ENCODE measurements at regions not wholly inside any gene's neighbourhood (a gene's known extent, or its start where the extent isn't known, plus 50 kb on each side); places are given as distances from the start of the nearest gene placed in this dataset.

DNA sequence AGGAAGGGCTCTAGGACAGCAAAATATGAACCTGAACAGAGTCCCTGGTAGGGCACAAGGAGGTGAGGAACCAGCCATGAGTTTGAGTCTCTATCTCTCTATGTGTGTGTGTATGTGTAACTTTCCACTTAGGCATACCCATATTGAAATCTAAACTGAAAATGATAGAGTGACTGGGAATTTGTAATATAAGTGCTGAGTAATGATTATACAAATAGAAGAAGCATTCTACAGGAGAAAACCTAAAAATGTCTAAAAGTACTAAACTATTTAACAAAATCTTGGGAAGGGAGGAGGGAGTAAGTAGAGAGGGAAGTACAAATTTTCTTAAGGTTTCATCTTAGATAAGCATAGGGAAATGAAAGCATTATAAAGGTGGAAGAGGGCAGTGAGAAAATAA is 97.1 kb upstream of the ZC3H12C start:
- DNase-seq (ENCODE audit: low read depth in 4 of 4, low spot score in 3 of 4) = no peak

DNA sequence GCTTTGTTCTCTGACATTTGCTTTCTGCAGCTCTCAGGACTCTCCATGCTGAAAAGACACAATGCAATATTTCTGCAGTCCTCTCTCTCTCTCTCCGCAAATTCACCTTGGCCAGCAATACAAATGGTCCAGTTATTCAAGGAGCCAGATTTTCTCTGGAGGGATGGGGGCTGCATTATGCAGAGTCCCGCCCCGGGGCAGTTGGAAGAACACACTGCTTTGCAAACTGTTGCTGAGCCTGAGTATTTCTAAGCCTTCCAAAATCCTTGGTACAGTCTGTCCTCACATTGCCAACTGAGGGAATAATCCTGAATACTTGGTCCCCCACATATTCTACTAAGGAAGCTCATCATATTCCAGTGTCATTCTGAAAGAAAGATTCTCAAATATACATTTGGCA is 94.3 kb upstream of the ZC3H12C start:
- DNase-seq (ENCODE audit: low read depth in 4 of 4, low spot score in 3 of 4) = no peak

DNA sequence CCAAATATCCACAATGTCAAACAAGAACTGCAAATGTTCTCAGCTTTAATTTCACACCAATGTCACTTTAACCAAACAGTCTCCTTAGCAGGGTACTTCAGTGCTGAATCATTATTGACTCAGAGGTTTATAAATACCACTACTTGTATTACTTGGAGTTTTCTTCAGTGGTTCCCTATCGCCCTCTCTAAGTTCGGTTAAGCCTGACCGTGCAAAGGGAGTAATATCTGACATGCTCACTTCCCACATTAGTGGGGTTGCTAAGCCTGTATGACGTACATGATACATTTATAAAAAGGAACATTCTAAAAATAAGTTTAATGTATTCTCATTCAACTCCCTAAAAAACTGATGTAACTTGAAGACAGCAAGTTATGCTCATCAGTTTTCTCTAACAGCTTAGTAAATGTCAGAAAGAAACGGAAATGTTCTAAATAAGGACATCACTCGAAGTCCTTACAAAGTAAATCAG is 93.1 kb upstream of the ZC3H12C start:
- DNase-seq (ENCODE audit: low read depth in 4 of 4, low spot score in 3 of 4) = no peak

DNA sequence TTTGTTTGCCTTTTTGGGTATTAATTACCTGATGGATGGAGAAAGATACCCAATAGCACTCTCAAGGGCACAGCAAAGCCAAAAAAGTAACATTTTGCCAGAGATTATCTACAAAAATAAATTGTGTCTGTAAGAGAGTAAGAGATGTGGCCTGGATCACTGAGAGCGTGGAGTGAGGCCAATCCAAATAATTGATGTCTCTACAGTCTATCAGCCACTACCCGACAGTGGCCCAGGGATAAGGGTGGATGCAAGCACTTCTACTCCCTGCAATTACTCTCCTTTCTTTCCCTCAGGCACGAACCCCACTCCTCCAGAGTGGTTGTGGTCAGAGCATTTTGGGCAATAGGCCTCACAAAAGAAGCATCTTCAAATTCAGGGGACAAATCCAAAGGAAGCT is 92.3 kb upstream of the ZC3H12C start:
- DNase-seq (ENCODE audit: low read depth in 4 of 4, low spot score in 3 of 4) = no peak

DNA sequence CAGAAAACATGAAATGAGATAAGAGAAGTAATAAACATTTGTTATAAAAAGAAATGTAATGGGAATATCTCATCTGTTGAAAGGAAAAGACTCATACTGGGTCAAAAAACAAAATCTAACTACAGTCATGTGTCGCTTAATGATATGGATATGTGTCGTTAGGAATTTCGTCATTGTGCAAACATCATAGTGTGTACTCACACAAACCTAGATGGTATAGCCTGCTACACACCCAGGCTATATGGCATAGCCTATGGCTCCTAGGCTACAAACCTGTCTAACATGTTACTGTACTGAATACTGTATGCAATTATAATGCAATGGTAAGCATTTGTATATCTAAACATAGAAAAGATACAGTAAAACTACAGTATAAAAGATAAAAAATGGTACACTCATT is 89.8 kb upstream of the ZC3H12C start:
- no peak for DNase-seq (ENCODE audit: low read depth in 4 of 4, low spot score in 3 of 4)

DNA sequence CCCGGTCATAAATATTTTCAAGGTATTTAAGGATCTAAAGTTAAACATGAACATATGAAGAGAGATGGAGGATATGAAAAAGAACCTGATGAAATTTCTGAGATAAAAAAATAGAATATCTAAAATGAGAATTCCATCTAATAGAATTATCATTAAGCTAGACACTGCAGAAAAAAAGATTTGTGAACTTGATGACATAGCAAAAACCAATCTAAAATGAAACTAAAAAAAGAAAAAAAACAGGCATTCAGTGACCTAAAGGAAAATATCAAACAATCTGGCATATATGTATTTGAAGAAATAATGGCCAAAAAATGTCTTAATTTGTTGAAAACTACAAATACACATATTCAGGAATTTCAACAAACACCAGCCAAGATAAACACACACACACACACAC is 81.6 kb upstream of the ZC3H12C start:
- DNase-seq (ENCODE audit: low read depth in 4 of 4, low spot score in 3 of 4) = no peak

DNA sequence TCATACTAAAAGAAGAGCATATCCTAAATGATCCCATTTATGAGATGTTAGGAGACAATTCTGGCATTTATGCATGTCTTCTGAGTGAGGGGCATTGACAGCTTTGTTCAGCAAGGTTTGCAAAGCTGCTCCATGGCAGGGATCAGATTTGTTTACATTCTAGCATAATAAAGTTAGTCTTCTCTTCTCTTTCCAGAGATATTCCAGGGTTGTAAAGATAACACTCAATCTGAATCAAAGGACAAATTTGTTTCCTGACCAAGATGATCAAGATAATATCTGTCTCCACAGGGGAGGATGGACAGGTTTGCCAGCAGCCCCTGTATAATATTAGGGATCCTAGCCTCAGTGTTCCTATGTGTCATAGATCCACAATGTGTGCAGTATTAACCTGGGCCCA is 77.5 kb upstream of the ZC3H12C start:
- DNase-seq (ENCODE audit: low read depth in 4 of 4, low spot score in 3 of 4) = no peak

DNA sequence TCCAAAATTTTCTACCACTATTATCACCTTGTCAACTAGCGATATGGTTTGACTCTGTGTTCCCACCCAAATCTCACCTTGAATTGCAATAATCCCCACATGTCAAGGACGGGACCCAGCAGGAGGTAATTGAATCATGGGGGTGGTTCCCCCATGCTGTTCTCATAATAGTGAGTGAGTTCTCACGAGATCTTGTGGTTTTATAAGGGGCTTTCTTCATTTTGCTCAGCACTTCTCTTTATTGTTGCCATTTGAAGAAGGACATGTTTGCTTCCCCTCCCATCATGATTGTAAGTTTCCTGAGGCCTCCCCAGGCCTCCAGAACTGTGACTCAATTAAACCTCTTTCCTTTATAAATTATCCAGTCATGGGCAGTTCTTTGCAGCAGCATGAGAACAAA is 73.5 kb upstream of the ZC3H12C start:
- DNase-seq (ENCODE audit: low read depth in 4 of 4, low spot score in 3 of 4) = no peak

DNA sequence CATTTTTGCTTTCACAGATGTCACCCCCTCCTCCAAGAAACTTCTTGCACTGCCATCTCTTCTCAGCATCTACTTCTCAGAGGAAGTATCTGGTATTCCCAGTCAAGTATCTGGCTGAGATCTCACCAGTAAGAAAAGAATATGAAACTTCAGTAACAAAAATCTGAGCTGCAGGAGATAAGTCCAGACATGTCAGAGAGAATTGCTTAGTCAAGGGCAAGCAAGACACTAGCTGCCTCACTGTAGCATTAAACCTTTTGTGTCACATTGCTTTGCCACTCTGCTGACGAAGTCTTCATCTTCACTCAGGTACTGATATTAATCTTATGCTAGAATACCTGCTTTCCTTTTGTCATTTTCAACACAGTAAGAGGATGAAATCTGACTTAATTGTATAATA is 70.6 kb upstream of the ZC3H12C start:
- no peak for DNase-seq (ENCODE audit: low read depth in 4 of 4, low spot score in 3 of 4)

DNA sequence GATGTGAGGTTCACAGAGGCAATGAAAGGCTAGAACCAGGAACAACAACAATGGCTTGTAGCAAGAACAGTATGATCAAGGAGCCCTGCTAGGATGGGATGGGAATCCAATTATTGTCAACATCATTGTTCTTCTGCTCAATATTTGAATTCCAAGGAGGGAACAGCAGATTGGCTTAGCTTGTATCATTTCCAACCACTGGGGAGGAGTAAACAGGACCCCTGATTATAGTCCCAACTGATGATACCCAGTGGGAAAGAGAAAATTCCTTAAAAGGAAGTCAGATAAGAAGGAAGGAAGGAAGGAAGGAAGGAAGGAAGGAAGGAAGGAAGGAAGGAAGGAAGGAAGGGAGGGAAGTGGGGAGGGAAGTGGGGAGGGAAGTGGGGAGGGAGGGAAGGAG is 69.5 kb upstream of the ZC3H12C start:
- DNase-seq (ENCODE audit: low read depth in 4 of 4, low spot score in 3 of 4) = no peak

DNA sequence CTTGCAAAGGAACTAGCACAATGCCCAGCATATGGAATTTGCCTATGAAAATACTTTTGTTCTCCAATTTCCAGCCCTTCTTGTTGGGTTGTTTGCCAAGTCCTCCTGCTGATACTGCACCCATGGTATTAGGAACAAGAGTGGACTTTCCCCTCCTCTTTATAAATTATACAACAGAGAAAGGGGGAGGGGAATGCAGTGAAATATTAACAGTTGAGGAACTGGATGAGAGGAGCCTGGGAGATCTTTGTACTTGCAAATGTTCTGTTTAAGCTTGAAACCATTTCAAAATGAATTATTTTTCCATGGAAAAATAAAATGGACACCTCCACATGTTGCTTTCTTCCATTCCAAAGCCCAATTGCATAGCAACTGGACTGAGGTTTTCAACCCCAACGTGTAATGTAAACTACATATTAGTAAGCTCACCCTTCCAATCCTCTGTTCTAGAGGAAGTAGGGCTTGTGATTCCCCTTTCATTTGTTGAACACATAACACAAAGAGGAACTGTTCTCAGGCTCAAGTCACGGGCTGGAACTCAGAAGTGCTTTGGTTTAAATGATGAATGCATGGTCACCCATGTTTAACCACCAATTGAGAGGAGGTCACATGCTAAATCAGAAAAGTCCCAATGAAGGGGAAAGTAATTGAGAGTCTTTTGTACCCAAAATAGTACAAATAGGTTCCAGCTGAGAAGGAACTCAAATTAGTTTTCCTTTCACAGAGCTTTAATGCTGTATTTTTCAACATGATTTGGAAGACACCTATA is 66.2 kb upstream of the ZC3H12C start:
- DNase-seq (ENCODE audit: low read depth in 4 of 4, low spot score in 3 of 4) = no peak

DNA sequence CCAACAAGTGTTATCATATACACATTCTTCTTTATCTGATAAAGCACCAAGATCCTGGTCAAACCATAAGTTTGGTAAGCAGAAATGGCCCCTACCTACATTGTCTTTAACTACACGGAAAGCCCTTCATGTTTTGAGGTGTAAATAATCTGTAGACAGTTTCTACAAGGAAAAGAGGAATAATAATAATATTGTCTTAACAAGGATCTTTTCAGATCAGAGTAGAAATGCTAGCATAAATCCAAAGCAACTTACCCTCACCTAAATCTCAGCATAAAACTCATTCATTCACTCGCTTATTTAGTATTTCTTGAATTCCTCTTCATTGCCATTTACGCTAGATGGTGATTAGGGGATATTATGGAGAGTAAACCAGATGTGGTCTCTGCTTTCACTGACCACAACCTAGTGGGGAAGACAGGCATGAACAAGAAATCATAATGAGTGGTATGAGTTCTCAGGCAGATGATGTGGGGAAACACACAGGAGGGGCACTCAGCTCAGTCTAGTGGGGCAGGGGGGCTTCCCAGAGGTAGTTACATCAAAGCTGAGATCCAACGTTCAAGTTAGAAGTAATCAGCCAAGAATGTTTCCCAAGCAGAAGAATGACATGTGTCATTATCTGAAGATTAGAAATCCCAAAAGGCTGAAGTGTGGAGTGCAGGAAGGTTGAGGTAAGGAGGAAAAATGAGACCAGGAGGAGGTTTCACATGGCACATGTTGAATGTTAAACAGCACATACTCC is 65.4 kb upstream of the ZC3H12C start:
- DNase-seq (ENCODE audit: low read depth in 4 of 4, low spot score in 3 of 4) = no peak

DNA sequence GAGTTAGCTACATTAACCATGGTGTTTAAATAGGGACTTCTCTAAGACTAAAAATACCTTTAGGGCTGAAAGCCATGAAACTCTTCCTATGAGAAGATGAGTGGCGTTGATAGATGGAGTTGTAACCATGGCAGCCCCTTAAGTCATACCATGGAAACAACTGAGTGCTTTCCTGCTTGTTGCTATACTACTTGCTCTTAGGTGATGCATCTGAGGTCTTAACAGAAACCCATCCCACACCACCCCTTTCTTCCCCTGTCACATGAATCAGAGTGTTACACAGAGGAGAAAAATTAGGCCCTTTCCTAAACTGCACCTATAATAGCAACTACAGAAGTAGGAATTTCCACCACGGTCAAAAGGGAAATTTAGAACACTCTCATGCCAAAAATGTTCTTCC is 64.3 kb upstream of the ZC3H12C start:
- no peak for DNase-seq (ENCODE audit: low read depth in 4 of 4, low spot score in 3 of 4)

DNA sequence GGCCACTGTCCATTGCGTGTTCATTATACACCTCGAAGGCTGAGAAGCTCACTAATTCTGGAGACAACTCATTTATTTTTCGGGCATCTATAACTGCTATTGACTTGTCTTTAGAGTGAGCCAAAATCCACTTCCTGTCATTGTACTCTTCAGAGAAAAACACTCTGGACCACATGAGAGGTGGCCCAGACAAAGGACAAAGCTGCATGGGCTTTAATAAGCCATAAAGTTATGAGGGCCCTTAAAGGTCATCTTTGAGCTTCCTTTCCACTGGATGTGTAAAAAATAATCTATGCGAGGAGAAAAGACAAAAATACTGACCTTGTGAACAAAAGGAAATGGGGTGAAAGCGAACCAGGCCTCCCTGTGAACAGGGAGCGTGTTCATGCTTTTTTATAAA is 63.5 kb upstream of the ZC3H12C start:
- DNase-seq (ENCODE audit: low read depth in 4 of 4, low spot score in 3 of 4) = no peak

DNA sequence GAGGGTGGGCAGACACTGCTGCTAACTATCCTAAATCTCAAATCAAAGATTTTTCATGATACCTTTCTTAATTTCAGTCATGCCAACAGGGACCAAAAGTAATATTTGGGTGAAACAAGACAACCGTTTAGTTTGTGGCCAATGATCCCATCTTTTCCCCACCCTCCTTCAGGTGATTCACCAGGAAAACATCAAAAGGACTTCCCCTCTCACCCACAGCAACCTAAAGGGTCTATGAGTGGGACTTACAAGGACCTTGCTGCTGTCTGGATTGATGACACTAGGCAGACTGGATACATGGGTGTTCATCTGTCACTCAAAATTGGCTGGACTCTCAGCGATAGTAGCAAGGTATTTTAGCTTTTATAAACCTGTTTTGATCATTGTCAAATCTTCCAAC is 62.0 kb upstream of the ZC3H12C start:
- no peak for DNase-seq (ENCODE audit: low read depth in 4 of 4, low spot score in 3 of 4)

DNA sequence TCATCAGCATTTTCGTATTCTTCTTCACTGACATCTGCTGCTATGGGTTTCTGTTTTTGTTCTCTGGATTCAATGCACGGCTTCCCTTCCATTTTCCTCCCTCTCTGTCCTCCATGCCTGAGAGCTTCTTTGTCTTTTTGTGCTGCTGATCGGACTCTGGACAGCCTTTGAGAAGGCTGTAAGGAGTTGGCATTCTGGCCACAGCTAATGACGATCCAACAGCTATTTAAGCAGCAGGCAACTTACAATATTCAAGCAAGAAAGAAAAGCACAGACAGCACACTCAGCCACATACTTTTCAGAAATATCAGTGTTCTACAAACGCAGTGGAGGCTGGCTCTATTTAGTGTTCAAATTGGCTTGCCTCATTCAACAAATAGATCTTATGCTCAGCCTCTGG is 60.9 kb upstream of the ZC3H12C start:
- no peak for DNase-seq (ENCODE audit: low read depth in 4 of 4, low spot score in 3 of 4)

DNA sequence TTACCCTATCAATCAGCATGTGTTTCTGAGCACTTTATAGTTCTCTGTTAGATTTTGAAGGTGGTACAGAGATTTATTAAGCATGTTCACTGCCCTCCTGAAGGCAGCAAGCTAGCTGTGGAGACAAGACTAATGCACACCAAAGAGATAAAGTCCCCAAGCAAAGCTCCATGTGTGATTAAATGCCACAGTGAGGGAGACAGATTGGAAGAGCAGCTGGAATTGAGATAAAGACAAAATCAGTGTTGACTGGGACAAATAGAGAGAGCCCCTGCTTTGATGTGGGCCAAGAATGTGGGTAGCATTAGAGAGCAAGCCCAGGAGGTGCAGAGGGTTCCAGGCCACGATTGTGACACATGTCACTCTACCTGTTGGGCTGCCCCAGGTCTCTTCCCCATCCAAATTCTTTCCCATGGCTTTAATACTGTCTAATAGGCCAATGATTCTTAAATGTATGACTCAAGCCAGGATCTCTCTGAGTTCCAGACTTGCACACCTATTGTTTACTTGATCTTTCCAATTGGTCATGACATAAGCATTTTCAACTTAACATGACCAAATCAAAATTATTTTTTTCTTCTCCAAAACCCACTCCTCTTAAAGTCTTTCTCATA is 60.1 kb upstream of the ZC3H12C start:
- DNase-seq (ENCODE audit: low read depth in 4 of 4, low spot score in 3 of 4) = no peak

DNA sequence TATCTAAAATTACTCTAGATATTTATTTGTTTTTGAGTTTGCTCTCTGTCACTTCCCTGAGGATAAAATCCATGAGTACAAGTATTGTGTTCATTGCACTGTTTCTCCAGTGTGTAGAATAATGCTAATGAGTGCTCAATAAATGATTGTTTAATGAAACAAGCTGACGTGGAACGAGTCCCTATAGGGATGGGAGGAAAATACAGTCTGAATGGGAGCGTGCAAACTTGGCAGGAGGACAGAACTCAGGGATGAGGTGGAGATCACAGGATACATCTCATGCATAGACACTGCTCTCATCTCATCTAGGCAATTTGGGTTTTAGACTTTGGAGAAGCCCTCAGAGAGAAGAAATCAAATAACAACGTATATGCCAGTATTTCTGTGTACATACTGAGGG is 58.4 kb upstream of the ZC3H12C start:
- no peak for DNase-seq (ENCODE audit: low read depth in 4 of 4, low spot score in 3 of 4)

DNA sequence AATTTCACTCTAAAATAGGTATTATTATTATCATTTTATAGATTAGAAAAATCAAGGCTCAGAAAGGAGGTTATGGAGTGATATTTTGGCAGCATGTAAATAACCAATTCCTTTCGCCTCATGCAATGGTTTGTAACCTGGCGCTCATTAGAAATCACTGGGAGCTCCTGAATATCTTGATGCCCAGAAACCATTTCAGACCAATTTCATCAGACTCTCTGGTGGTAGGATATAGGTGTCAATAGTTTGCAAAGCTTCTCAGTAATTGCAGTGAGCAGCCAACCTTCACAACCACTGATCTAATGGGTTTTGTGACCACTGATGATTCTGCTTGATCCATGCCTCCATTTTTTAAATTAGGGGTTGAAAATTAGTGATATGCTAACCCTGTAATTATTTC is 57.8 kb upstream of the ZC3H12C start:
- no peak for DNase-seq (ENCODE audit: low read depth in 4 of 4, low spot score in 3 of 4)

DNA sequence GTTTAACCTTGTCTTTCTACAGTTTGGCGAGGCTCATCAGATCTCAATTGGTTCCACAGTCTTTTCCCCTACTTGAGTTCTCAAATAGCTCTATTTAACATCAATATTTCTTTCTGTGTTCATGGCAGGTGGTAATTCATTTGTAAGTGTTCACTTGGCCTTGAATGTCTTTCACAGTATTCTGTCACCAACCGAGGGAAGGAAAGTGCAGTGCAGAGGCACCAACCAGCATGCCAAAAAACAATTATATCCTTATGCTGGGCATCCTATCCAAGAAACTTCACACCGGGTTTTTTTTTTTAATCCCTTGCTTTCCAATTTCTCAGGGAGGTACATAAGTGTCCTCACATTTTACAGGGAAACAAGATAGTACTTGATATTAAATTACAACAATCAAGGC is 55.0 kb upstream of the ZC3H12C start:
- no peak for DNase-seq (ENCODE audit: low read depth in 4 of 4, low spot score in 3 of 4)

All from right renal pelvis (tissue), 4 donors.